HepG2 (cell line): ENCODE measurements at regions not wholly inside any gene's neighbourhood (a gene's known extent, or its start where the extent isn't known, plus 50 kb on each side); places are given as distances from the start of the nearest gene placed in this dataset.

ENCODE experiments used
- ATAC-seq: fragments of 200-7000 bp; cut with Tn5 transposase; 3 replicates; pipeline ENCODE4 v1.9.1; 2020; ENCODE audit warnings: mild to moderate bottlenecking, moderate library complexity
- BruUV-seq: library from RNA; stranded (reverse); fragments of 400-500 nt; replicated peaks from 2 replicates; lab custom pipeline; 2021; lab: Mats Ljungman, UMichigan
- CTCF ChIA-PET: fragments of 300-600 bp; formaldehyde crosslinking; extraction: SDS; loops from one replicate; lab custom pipeline; 2021; ENCODE audit warnings: low total read pairs, inconsistent platforms, low intra/inter-chr PET ratio; lab: Yijun Ruan, JAX
- POLR2A ChIA-PET: fragments of 350-600 bp; sonication (Branson Sonifier 250); formaldehyde crosslinking; loops from one replicate; lab custom pipeline; 2020; ENCODE audit warnings: antibody characterized with exemption, inconsistent platforms; lab: Yijun Ruan, JAX
- DNase-seq: peaks from one replicate; pipeline ENCODE4 v3.0.0-alpha.2; 2015; ENCODE audit warnings: low spot score
- FAIRE-seq: peaks from 3 replicates; lab custom pipeline; 2011; peaks lifted over from hg19 to GRCh38; lab: Jason Lieb, UNC
- H2AFZ ChIP-seq: one replicate; pipeline ENCODE4 v1.6.1; 2011; ENCODE audit warnings: low read length, inconsistent platforms
- H3K27ac ChIP-seq: fragments of 300-600 bp; 3 replicates; pipeline ENCODE4 v1.8.0; 2011; ENCODE audit warnings: mixed run types, mild to moderate bottlenecking, mixed read lengths, low read length, inconsistent platforms; ENCODE audit not compliant: insufficient read depth; ENCODE audit errors: extremely low read length
- H3K27me3 ChIP-seq, 2 experiments: fragments of 200-600 bp in 1 of 2; 2 replicates in 1 of 2; 3 replicates in 1 of 2; pipeline versions ENCODE4 v1.6.0 to v1.8.0; 2011; ENCODE audit warnings: low read length in 2 of 2, mild to moderate bottlenecking in 2 of 2, moderate library complexity in 2 of 2, inconsistent platforms in 1 of 2; ENCODE audit not compliant: insufficient read depth in 2 of 2, control insufficient read depth in 1 of 2
- H3K36me3 ChIP-seq, 2 experiments: fragments of 200-600 bp in 1 of 2; replicated peaks in 1 of 2; 2 replicates in 1 of 2; 3 replicates in 1 of 2; pipeline versions ENCODE4 v1.5.1 to v1.8.0; 2011; ENCODE audit warnings: low read length in 2 of 2, inconsistent platforms in 1 of 2; ENCODE audit not compliant: insufficient read depth in 2 of 2, control insufficient read depth in 1 of 2
- H3K4me1 ChIP-seq: 2 replicates; pipeline ENCODE4 v1.5.1; 2012; ENCODE audit warnings: low read length, inconsistent platforms; ENCODE audit not compliant: insufficient read depth
- H3K4me2 ChIP-seq: 2 replicates; pipeline ENCODE4 v1.6.0; 2011; ENCODE audit warnings: low read depth, low read length, inconsistent platforms
- H3K4me3 ChIP-seq, 3 experiments: fragments of 200-600 bp in 1 of 3; sonication (generic), shearing (Covaris generic) in 1 of 3; replicated peaks in 1 of 3; 2 replicates each; pipeline ENCODE4 v1.5.1; 2011 to 2016; ENCODE audit warnings: low read length in 3 of 3, inconsistent platforms in 2 of 3, low read depth in 2 of 3, mild to moderate bottlenecking in 2 of 3, control low read depth in 1 of 3, mixed read lengths in 1 of 3; ENCODE audit not compliant: insufficient read depth in 1 of 3
- H3K79me2 ChIP-seq: one replicate; pipeline ENCODE4 v1.6.1; 2011; ENCODE audit warnings: low read length, inconsistent platforms; ENCODE audit not compliant: insufficient read depth
- H3K9ac ChIP-seq: 2 replicates; pipeline ENCODE4 v1.6.0; 2011; ENCODE audit warnings: mild to moderate bottlenecking, low read depth, low read length, inconsistent platforms; ENCODE audit not compliant: insufficient read depth
- H3K9me3 ChIP-seq: 2 replicates; pipeline ENCODE4 v1.5.1; 2012; ENCODE audit warnings: mild to moderate bottlenecking, low read length
- H4K20me1 ChIP-seq: 2 replicates; pipeline ENCODE4 v1.6.0; 2011; ENCODE audit warnings: inconsistent platforms, mild to moderate bottlenecking, low read length, moderate library complexity; ENCODE audit not compliant: insufficient read depth
- DNMT3B ChIP-seq: conservative IDR thresholded peaks from 2 replicates; pipeline ENCODE4 v1.6.1; 2016; ENCODE audit warnings: missing biosample characterization, control low read depth
- GATAD2A ChIP-seq: IDR thresholded peaks from 2 replicates; pipeline ENCODE4 v1.6.1; 2016
- HOXA3 ChIP-seq: sonication (generic); formaldehyde crosslinking; IDR thresholded peaks from 2 replicates; pipeline ENCODE4 v1.5.0; 2020; ENCODE audit warnings: missing genetic modification reagents
- JARID2 ChIP-seq: sonication (generic); formaldehyde crosslinking; IDR thresholded peaks from 2 replicates; pipeline ENCODE4 v1.8.1; 2023; ENCODE audit warnings: missing genetic modification reagents, inconsistent platforms; ENCODE audit not compliant: insufficient replicate concordance
- MYPOP ChIP-seq: sonication (generic); formaldehyde crosslinking; IDR thresholded peaks from 2 replicates; pipeline ENCODE4 v1.8.1; 2023; ENCODE audit warnings: mild to moderate bottlenecking, moderate library complexity, missing genetic modification reagents
- NCOA1 ChIP-seq: sonication (generic); formaldehyde crosslinking; IDR thresholded peaks from 2 replicates; pipeline ENCODE4 v1.9.0; 2021; ENCODE audit warnings: missing genetic modification reagents
- STAT5B ChIP-seq: sonication (generic); formaldehyde crosslinking; IDR thresholded peaks from 2 replicates; pipeline ENCODE4 v1.4.0; 2020; ENCODE audit warnings: missing genetic modification reagents
- ZBTB21 ChIP-seq: sonication (generic); formaldehyde crosslinking; IDR thresholded peaks from 2 replicates; pipeline ENCODE4 v1.4.0; 2020; ENCODE audit warnings: missing genetic modification reagents
- ZNF276 ChIP-seq: sonication (generic); formaldehyde crosslinking; IDR thresholded peaks from 2 replicates; pipeline ENCODE4 v1.4.0; 2020; ENCODE audit warnings: mild to moderate bottlenecking, low read depth, missing genetic modification reagents
- ZNF556 ChIP-seq: sonication (generic); formaldehyde crosslinking; IDR thresholded peaks from 2 replicates; pipeline ENCODE4 v1.4.0; 2020; ENCODE audit warnings: mild to moderate bottlenecking, missing genetic modification reagents, borderline replicate concordance
- WGBS: methylation state at CpG from one replicate; pipeline ENCODE4 v1.1.6; 2017; ENCODE audit warnings: low lambda C conversion rate; 5-methylcytosine and 5-hydroxymethylcytosine counted together
- in situ Hi-C: cut with HindIII; loops from 2 replicates; pipeline ENCODE4 v1.10.0; 2017; ENCODE audit warnings: low pct_unique_long_range_greater_than_20kb; ENCODE audit not compliant: extremely low pct_ligation_motif_present
- intact Hi-C: fragments of 100-400 bp; cut with micrococcal nuclease; formaldehyde crosslinking; loops from one replicate; pipeline ENCODE4 v1.10.0; 2022; ENCODE audit not compliant: unreplicated experiment
- TF ChIP-seq, protein P1 (sequence below): sonication (generic); formaldehyde crosslinking; IDR thresholded peaks from 2 replicates; pipeline ENCODE4 v1.5.0; 2020; ENCODE audit warnings: missing genetic modification reagents, mild to moderate bottlenecking, borderline replicate concordance
- TF ChIP-seq, protein P2 (sequence below): sonication (generic); formaldehyde crosslinking; IDR thresholded peaks from 2 replicates; pipeline ENCODE4 v1.8.0; 2022; ENCODE audit warnings: mild to moderate bottlenecking, missing genetic modification reagents; ENCODE audit not compliant: insufficient replicate concordance

- Histone ChIP-seq H2AFZ (no peak overlapping the region), H3K9me3 (no peaks in the 10 kb centered on the region), H4K20me1 (no peaks in the 10 kb centered on the region), H3K36me3 (no peaks in the 10 kb centered on the region), H3K4me1 (no peaks in the 10 kb centered on the region), H3K27me3 (no peaks in the 10 kb centered on the region), H3K27ac (no peak overlapping the region), H3K9ac (no peak overlapping the region), H3K79me2 (no peaks in the 10 kb centered on the region), H3K4me3 (no peak overlapping the region), H3K4me2 (no peak overlapping the region)
- DNase-seq (no peak), ATAC-seq (no peak), FAIRE-seq (no peak)
- CTCF ChIA-PET = no interaction called here
- 3% methylated on average over 2 of the region's 2 CpGs for WGBS
- POLR2A ChIA-PET = no interaction called here
- TF ChIP-seq MYPOP (CRISPR knock-in tag) (no peak), JARID2 (no peak), ZNF276 (CRISPR knock-in tag) (no peak), GATAD2A (CRISPR knock-in tag) (no peak), HOXA3 (CRISPR knock-in tag) (no peak), DNMT3B (CRISPR knock-in tag) (no peak), STAT5B (CRISPR knock-in tag) (no peak), NCOA1 (CRISPR knock-in tag) (no peak), ZBTB21 (CRISPR knock-in tag) (no peak), ZNF556 (no peak)
- TF ChIP-seq, protein P1, sequence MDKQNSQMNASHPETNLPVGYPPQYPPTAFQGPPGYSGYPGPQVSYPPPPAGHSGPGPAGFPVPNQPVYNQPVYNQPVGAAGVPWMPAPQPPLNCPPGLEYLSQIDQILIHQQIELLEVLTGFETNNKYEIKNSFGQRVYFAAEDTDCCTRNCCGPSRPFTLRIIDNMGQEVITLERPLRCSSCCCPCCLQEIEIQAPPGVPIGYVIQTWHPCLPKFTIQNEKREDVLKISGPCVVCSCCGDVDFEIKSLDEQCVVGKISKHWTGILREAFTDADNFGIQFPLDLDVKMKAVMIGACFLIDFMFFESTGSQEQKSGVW = no peak
- TF ChIP-seq, protein P2, sequence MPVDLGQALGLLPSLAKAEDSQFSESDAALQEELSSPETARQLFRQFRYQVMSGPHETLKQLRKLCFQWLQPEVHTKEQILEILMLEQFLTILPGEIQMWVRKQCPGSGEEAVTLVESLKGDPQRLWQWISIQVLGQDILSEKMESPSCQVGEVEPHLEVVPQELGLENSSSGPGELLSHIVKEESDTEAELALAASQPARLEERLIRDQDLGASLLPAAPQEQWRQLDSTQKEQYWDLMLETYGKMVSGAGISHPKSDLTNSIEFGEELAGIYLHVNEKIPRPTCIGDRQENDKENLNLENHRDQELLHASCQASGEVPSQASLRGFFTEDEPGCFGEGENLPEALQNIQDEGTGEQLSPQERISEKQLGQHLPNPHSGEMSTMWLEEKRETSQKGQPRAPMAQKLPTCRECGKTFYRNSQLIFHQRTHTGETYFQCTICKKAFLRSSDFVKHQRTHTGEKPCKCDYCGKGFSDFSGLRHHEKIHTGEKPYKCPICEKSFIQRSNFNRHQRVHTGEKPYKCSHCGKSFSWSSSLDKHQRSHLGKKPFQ (CRISPR knock-in tag) = no peak
- in situ Hi-C loops (no loop called here), intact Hi-C loops (loop anchor here (5.0 kb wide), 1 partner anchor 549 kb away; no protein-coding TSS in a partner anchor)
- no TSS peak for BruUV-seq
Measured at GRCh38 chr3:65081536-65081935, 393.7 kb upstream of the ADAMTS9 start.
